SK-N-SH treated with all-trans-retinoic acid at 6 μM for 48 hours (cell line): ENCODE measurements at regions not wholly inside any gene's neighbourhood (a gene's known extent, or its start where the extent isn't known, plus 50 kb on each side); places are given as distances from the start of the nearest gene placed in this dataset.

ENCODE experiments used
- ATAC-seq: fragments of 200-7000 bp; cut with Tn5 transposase; 3 replicates; pipeline ENCODE4 v1.9.1; 2020; ENCODE audit warnings: mild to moderate bottlenecking, moderate library complexity
- ARNTL ChIP-seq: fragments of 450-650 bp; formaldehyde crosslinking; IDR thresholded peaks from 2 replicates; pipeline ENCODE4 v1.5.0; 2020; ENCODE audit warnings: low read depth, mild to moderate bottlenecking, moderate library complexity, borderline replicate concordance
- BACH2 ChIP-seq: fragments of 250-450 bp; sonication (Bioruptor Pico); IDR thresholded peaks from 2 replicates; pipeline ENCODE4 v1.9.0; 2021; ENCODE audit warnings: mild to moderate bottlenecking, borderline replicate concordance
- CREB5 ChIP-seq: fragments of 250-450 bp; sonication (Bioruptor Pico); IDR thresholded peaks from 2 replicates; pipeline ENCODE4 v1.5.1; 2020; ENCODE audit warnings: low read depth, mild to moderate bottlenecking, moderate library complexity
- CSDC2 ChIP-seq: fragments of 250-450 bp; sonication (Bioruptor Pico); IDR thresholded peaks from 2 replicates; pipeline ENCODE4 v1.5.0; 2020; ENCODE audit warnings: mild to moderate bottlenecking, moderate library complexity
- CSRNP3 ChIP-seq: fragments of 250-450 bp; sonication (Bioruptor Pico); IDR thresholded peaks from 2 replicates; pipeline ENCODE4 v1.5.1; 2021; ENCODE audit warnings: mild to moderate bottlenecking, moderate library complexity
- ESRRG ChIP-seq: fragments of 250-450 bp; sonication (Bioruptor Pico); IDR thresholded peaks from 2 replicates; pipeline ENCODE4 v1.6.1; 2021; ENCODE audit warnings: mild to moderate bottlenecking
- GLIS3 ChIP-seq: fragments of 250-450 bp; sonication (Bioruptor Pico); IDR thresholded peaks from 2 replicates; pipeline ENCODE4 v1.5.0; 2020; ENCODE audit warnings: mild to moderate bottlenecking, moderate library complexity
- ISL1 ChIP-seq: fragments of 250-450 bp; sonication (Bioruptor Pico); IDR thresholded peaks from 2 replicates; pipeline ENCODE4 v2.1.2; 2022; ENCODE audit warnings: mild to moderate bottlenecking, moderate library complexity
- OSR1 ChIP-seq: fragments of 250-450 bp; sonication (Bioruptor Pico); IDR thresholded peaks from 2 replicates; pipeline ENCODE4 v1.8.0; 2022; ENCODE audit warnings: moderate library complexity, mild to moderate bottlenecking, inconsistent platforms
- PATZ1 ChIP-seq: fragments of 250-450 bp; sonication (Bioruptor Pico); IDR thresholded peaks from 2 replicates; pipeline ENCODE4 v1.8.0; 2020; ENCODE audit warnings: mild to moderate bottlenecking, moderate library complexity, borderline replicate concordance
- POU6F1 ChIP-seq: fragments of 250-450 bp; sonication (Bioruptor Pico); IDR thresholded peaks from 2 replicates; pipeline ENCODE4 v1.8.0; 2021; ENCODE audit warnings: low read depth, mild to moderate bottlenecking, moderate library complexity, borderline replicate concordance
- PPARA ChIP-seq: fragments of 250-450 bp; sonication (Bioruptor Pico); IDR thresholded peaks from 2 replicates; pipeline ENCODE4 v1.5.0; 2020; ENCODE audit warnings: mild to moderate bottlenecking, borderline replicate concordance
- RARB ChIP-seq: fragments of 250-450 bp; sonication (Bioruptor Pico); IDR thresholded peaks from 2 replicates; pipeline ENCODE4 v1.8.0; 2021; ENCODE audit warnings: mild to moderate bottlenecking, moderate library complexity
- TCF4 ChIP-seq: fragments of 250-450 bp; sonication (Bioruptor Pico); IDR thresholded peaks from 2 replicates; pipeline ENCODE4 v1.8.0; 2021; ENCODE audit warnings: mild to moderate bottlenecking, moderate library complexity, borderline replicate concordance
- TOX ChIP-seq: fragments of 250-450 bp; sonication (Bioruptor Pico); IDR thresholded peaks from 2 replicates; pipeline ENCODE4 v1.8.0; 2021; ENCODE audit warnings: mild to moderate bottlenecking, moderate library complexity, borderline replicate concordance
- TSHZ2 ChIP-seq: fragments of 250-450 bp; sonication (Bioruptor Pico); IDR thresholded peaks from 2 replicates; pipeline ENCODE4 v1.5.0; 2020; ENCODE audit warnings: mild to moderate bottlenecking, moderate library complexity
- ZC3H10 ChIP-seq: fragments of 250-450 bp; sonication (Bioruptor Pico); IDR thresholded peaks from 2 replicates; pipeline ENCODE4 v1.5.1; 2021; ENCODE audit warnings: mild to moderate bottlenecking, moderate library complexity
- ZFP3 ChIP-seq: fragments of 250-450 bp; sonication (Bioruptor Pico); IDR thresholded peaks from 2 replicates; pipeline ENCODE4 v1.5.0; 2020; ENCODE audit warnings: mild to moderate bottlenecking, moderate library complexity
- ZFP30 ChIP-seq: fragments of 450-650 bp; formaldehyde crosslinking; IDR thresholded peaks from 2 replicates; pipeline ENCODE4 v1.5.0; 2022; ENCODE audit warnings: mild to moderate bottlenecking, moderate library complexity
- ZNF565 ChIP-seq: fragments of 450-650 bp; formaldehyde crosslinking; conservative IDR thresholded peaks from 2 replicates; pipeline ENCODE4 v1.5.0; 2020; ENCODE audit warnings: low read depth, mild to moderate bottlenecking, moderate library complexity
- ZNF70 ChIP-seq: fragments of 450-650 bp; formaldehyde crosslinking; IDR thresholded peaks from 2 replicates; pipeline ENCODE4 v1.5.0; 2020; ENCODE audit warnings: mild to moderate bottlenecking, moderate library complexity
- ZNF8 ChIP-seq: fragments of 450-650 bp; formaldehyde crosslinking; IDR thresholded peaks from 2 replicates; pipeline ENCODE4 v1.5.0; 2020; ENCODE audit warnings: mild to moderate bottlenecking, moderate library complexity

GRCh38 chr6:16995511-16996250, 106.2 kb upstream of the STMND1 start:
- TF ChIP-seq ZC3H10 (CRISPR knock-in tag) (no peak), CREB5 (CRISPR knock-in tag) (no peak), TOX (no peak), TSHZ2 (CRISPR knock-in tag) (no peak), ZFP30 (no peak), PATZ1 (CRISPR knock-in tag) (no peak), ARNTL (no peak), ZFP3 (no peak), ZNF565 (no peak), ESRRG (CRISPR knock-in tag) (no peak), ZNF8 (CRISPR knock-in tag) (no peak), CSRNP3 (no peak), BACH2 (CRISPR knock-in tag) (no peak), PPARA (CRISPR knock-in tag) (no peak), CSDC2 (CRISPR knock-in tag) (no peak), GLIS3 (CRISPR knock-in tag) (no peak), RARB (CRISPR knock-in tag) (no peak), POU6F1 (CRISPR knock-in tag) (no peak)
- ATAC-seq, result no peak

- ATAC-seq, result no peak
- TF ChIP-seq OSR1 (CRISPR knock-in tag) (no peak), ZFP30 (no peak), ZC3H10 (CRISPR knock-in tag) (no peak), CREB5 (CRISPR knock-in tag) (no peak), POU6F1 (CRISPR knock-in tag) (no peak), ZNF8 (CRISPR knock-in tag) (no peak), CSDC2 (CRISPR knock-in tag) (no peak), ZNF70 (no peak), ZFP3 (no peak), TOX (no peak), ARNTL (no peak), ZNF565 (no peak), TSHZ2 (CRISPR knock-in tag) (no peak), ISL1 (CRISPR knock-in tag) (no peak), TCF4 (no peak), BACH2 (CRISPR knock-in tag) (no peak), ESRRG (CRISPR knock-in tag) (no peak), RARB (CRISPR knock-in tag) (no peak)
Observed at GRCh38 chr6:16993396-16993795, 108.5 kb upstream of the STMND1 start.
